Activated CD4-positive, alpha-beta T cell treated with anti-CD3 and anti-CD28 coated beads, Interleukin-10, Interleukin-2, amounts not matched to agents 100 ng/mL and 50 ng/mL, durations not matched to agents 16 hours and 8 hours (primary cell): ENCODE measurements at regions not wholly inside any gene's neighbourhood (a gene's known extent, or its start where the extent isn't known, plus 50 kb on each side); places are given as distances from the start of the nearest gene placed in this dataset.
"Not testable (repeated sequence)": the region's sequence is repeated elsewhere in the genome, so short reads cannot be mapped to it uniquely, and the experiment has no call there.

Experiments
- DNase-seq: peaks from one replicate; pipeline ENCODE4 v3.0.0-alpha.2; 2020

DNA sequence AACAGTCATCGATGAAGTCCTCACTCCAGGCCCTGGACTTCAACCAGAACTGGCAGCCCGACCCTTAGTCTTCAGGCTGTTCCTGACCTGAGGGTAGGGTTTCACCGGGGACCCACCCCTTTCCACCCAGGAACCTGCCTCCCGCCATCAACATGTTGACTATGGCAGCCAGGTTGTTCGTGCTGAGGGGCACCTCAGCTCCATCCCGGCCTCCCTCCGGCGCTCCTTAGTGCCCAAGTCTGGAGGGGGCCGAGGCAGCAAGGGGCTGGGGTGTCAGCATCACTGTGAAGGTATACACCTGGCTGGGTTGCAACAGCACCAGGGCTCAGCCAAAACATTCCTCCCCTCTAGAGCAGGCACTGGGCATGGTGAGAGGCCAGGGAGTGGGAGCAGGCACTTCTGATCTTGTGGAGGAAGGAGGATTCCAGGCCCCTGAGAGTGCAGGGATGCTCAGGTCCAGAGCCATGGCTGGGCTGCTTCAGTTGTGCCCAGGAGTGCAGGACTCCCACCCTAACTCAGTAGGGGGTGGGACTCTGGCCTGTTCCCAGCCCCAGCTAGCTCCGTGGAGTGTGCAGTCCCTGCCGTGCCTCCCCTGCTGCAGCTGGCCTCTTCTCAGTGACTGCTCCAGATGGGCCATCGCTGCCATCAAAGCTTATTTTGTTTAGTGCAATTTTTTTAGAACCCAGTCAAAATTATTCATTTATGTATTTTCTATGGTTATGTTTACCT, 1445.9 kb downstream of the PCDH9 start:
- DNase-seq, result no peak

- DNase-seq, result no peak
Measured at GRCh38 chr13:65783383-65783782, 1446.8 kb downstream of the PCDH9 start.

- not testable (repeated sequence) for DNase-seq
Measured at GRCh38 chr13:65771704-65772313, 1458.3 kb downstream of the PCDH9 start.

DNA sequence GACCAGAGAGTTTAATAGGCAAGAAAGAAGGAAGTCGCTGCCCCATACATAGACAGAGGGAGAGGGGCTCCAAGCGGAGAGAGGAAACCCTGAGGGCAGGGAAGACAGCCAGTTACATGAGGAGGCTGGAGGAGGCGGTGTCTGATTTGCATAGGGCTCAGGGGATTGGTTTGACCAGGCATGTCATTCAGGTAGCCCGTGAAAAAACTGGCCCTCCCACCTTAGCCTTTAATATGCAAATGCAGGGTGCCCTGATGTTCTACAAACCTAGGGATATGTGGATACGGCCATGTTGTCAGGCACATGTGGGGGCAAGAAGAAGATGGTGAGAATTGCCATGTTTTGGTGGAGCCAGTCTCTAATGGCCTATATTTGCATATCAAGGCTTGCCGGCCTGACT, 1461.6 kb downstream of the PCDH9 start:
- no peak for DNase-seq

- DNase-seq, result no peak
Measured at GRCh38 chr13:65763811-65764210, 1466.3 kb downstream of the PCDH9 start.

GRCh38 chr13:65762012-65762411, 1468.1 kb downstream of the PCDH9 start:
- no peak for DNase-seq

GRCh38 chr13:65756071-65756671, 1474.0 kb downstream of the PCDH9 start:
- no peak for DNase-seq

GRCh38 chr13:65748227-65748626, 1481.9 kb downstream of the PCDH9 start:
- no peak for DNase-seq

GRCh38 chr13:65746406-65746921, 1483.7 kb downstream of the PCDH9 start:
- DNase-seq, result no peak

GRCh38 chr13:65744836-65745235, 1485.3 kb downstream of the PCDH9 start:
- no peak for DNase-seq

DNA sequence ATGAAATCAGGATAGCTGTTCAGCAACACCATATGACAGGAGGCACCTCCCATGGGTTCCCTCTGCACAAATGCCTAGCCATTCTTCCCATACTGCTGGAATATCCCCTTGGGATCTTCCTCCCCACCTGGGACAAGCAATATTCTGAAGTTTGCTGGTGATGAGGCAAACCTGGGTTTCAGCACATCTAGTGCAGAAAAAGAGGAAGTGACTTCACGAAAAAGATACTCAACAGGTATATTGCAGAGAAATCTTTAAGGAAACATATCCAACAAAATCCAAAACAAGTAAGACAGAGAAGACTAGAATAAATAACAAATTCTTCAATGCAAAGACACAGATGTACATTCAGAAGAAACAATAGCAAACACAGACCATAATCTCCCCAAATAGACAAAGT, 1497.0 kb downstream of the PCDH9 start:
- no peak for DNase-seq

DNA sequence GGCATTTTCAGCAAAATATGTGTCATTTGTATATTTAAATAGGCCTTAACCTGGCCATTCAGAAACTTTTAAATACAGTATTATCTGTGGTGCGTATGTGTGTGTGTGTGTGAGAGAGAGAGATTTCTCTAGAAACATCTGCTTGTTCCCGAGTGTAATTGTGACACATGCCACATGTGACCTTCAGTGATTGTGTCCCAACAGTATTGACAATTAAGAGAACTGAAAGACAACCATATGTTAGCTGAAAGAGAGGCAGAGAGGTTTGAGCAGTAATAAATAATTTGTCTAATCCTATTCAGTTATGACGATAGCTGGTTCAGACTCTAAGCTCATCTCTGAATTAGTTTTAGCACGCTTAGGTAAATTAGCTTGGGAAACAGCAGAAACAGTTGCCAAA, 1503.1 kb downstream of the PCDH9 start:
- no peak for DNase-seq

- DNase-seq, result no peak
Measured at GRCh38 chr13:65725006-65725405, 1505.1 kb downstream of the PCDH9 start.

DNA sequence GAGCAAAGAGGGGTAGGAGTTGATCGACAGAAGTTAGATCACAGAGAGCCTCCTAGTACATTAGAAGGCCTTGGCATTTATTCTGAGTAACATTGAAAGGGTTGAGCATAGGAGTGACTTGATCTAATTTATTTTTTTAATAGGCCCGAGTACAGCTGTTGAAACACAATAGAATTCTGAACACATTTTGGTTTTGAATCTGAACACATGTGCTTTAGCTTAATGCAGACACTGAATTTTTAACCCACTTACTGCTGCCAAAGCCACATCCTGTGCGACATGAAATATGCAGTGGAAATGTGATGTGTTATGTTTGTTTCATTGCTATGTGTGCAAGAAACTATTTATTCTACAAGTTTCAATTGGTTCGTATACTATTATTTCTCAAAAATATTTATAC, 1505.9 kb downstream of the PCDH9 start:
- DNase-seq, result no peak

- no peak for DNase-seq
Measured at GRCh38 chr13:65722506-65722905, 1507.6 kb downstream of the PCDH9 start.

DNA sequence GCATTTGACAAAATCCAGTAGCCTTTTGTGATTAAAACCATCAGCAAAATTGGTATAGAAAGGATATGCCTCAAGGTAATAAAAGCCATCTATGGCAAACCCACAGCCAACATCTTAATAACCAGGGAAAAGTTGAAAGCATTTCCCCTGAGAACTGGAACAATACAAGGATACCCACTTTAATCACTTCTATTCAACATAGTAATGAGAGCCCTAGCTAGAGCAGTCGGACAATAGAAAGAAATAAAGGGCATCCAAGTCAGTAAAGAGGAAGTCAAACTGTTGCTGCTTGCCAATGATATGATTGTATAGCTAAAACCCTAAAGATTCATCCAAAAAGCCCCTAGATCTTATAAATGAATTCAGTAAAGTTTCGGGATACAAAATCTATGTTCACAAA, 1510.3 kb downstream of the PCDH9 start:
- no peak for DNase-seq

- no peak for DNase-seq
Measured at GRCh38 chr13:65710514-65710913, 1519.6 kb downstream of the PCDH9 start.

DNA sequence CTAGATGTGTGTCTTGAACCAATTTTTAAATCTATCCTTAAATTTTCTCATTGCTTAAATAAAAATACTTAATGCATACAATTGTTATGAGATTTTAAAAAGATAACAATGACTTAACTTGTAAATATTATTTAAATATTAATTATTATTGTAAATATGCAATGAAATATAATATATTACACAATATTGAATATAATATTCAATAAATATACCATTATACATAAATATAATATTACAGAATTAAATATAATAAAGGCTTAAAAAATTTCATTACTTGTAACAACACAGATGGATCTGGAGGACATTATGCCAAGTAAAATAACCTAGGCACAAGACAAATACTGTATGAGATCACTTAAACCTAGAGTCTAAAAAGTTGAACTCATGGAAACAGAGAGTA, 1532.3 kb downstream of the PCDH9 start:
- no peak for DNase-seq

DNA sequence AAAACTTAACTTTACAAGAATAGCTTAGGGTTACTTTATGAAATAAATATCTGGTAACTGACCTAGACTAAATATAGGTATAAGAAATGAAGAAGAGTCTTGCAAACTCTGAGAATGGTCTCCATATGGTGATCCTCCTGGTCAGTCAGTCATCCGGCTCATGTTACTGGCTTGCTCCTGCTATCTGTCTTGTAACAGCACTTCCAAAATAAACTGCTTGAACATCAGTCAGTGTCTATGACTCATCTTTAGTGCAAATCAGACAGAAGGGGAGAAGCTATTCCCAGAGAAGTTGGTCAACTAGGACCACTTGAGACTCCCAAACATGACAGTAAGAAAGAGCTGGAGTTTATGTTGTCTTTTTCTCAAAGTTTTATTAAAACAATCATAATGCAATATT, 1550.9 kb downstream of the PCDH9 start:
- DNase-seq, result no peak

DNA sequence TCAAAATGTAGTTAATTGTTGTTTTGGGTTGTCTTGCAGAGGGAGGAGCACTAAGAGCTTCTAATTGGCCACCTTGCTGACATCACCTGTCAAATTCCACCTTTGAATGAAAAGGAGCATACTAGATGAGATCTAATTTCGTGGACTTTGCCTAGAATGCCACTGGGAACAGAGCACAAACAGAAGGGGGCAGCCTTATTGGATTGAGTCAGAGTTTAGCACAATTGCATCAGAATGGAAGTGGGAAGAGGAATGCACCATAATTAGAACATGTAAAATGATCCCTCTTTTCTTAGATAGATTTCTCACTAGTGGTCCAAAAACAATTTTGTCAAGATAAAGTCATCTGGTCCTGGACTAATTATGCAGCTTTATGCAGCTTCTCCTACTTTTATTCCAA, 1552.2 kb downstream of the PCDH9 start:
- DNase-seq, result no peak

- not testable (repeated sequence) for DNase-seq
Measured at GRCh38 chr13:65675383-65675782, 1554.8 kb downstream of the PCDH9 start.

DNA sequence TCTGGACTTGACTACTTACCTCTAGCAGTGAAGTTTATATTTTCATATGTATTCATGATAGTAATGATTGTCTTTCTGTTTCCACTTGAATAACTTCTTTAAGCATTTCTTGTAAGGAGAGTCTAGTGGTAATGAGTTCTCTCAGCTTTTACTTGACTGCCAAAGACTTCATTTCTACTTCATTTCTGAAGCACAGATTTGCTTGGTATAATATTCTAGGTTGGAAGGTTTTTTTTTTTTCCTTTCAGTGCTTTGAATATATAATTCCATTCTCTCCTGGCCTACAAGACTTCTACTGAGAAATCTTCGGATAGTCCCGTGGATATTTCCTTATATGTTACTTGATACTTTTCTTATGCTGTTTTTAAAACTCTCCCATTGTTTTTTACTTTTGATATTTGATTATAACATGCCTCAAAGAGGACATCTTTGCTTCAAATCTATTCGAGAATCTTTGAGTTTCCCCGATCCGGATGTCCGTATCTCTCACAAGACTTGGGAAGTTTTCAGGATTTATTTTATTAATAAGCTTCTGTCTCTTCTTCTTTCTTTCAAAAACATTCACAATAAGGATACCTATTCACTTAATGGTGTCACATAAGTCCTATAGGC, 1560.0 kb downstream of the PCDH9 start:
- DNase-seq, result no peak

- no peak for DNase-seq
Measured at GRCh38 chr13:65660731-65661130, 1569.4 kb downstream of the PCDH9 start.
